GM19239 (cell line): ENCODE measurements at regions not wholly inside any gene's neighbourhood (a gene's known extent, or its start where the extent isn't known, plus 50 kb on each side); places are given as distances from the start of the nearest gene placed in this dataset.

Experiments used
- DNase-seq: peaks from one replicate; pipeline ENCODE4 v3.0.0; 2011; ENCODE audit warnings: low spot score; ENCODE audit not compliant: insufficient read length
- FAIRE-seq: peaks from 2 replicates; lab custom pipeline; 2011; peaks lifted over from hg19 to GRCh38; lab: Jason Lieb, UNC

- FAIRE-seq (no peak), DNase-seq (no peak)
Observed at GRCh38 chr16:51341204-51341603, 190.1 kb upstream of the SALL1 start.

GRCh38 chr16:51337662-51338061 is 186.6 kb upstream of the SALL1 start:
- DNase-seq (no peak), FAIRE-seq (no peak)

- FAIRE-seq = no peak
- DNase-seq = no peak
Observed at GRCh38 chr16:51328733-51329132, 177.7 kb upstream of the SALL1 start.

GRCh38 chr16:51327001-51327400 is 175.9 kb upstream of the SALL1 start:
- no peak for DNase-seq
- no peak for FAIRE-seq

- no peak for FAIRE-seq
Observed at GRCh38 chr16:51326131-51326856, 175.2 kb upstream of the SALL1 start.

GRCh38 chr16:51321251-51321650 is 170.2 kb upstream of the SALL1 start:
- DNase-seq (no peak), FAIRE-seq (no peak)

More at GRCh38 chr16:51326131-51326856, 175.2 kb upstream of the SALL1 start:
- no peak for DNase-seq

- DNase-seq (no peak), FAIRE-seq (no peak)
Observed at GRCh38 chr16:51317575-51317974, 166.5 kb upstream of the SALL1 start.

GRCh38 chr16:51313198-51313597 is 162.1 kb upstream of the SALL1 start:
- DNase-seq (no peak), FAIRE-seq (no peak)

GRCh38 chr16:51312363-51313150 is 161.5 kb upstream of the SALL1 start:
- FAIRE-seq (no peak), DNase-seq (no peak)

GRCh38 chr16:51310159-51310558 is 159.1 kb upstream of the SALL1 start:
- FAIRE-seq = no peak
- no peak for DNase-seq

GRCh38 chr16:51306886-51307595 is 156.0 kb upstream of the SALL1 start:
- FAIRE-seq (no peak), DNase-seq (no peak)

GRCh38 chr16:51306116-51306515 is 155.0 kb upstream of the SALL1 start:
- no peak for FAIRE-seq
- no peak for DNase-seq

GRCh38 chr16:51305337-51305736 is 154.3 kb upstream of the SALL1 start:
- DNase-seq (no peak), FAIRE-seq (no peak)

GRCh38 chr16:51302042-51302441 is 151.0 kb upstream of the SALL1 start:
- DNase-seq (no peak), FAIRE-seq (no peak)

- DNase-seq (no peak), FAIRE-seq (no peak)
Observed at GRCh38 chr16:51298800-51299199, 147.7 kb upstream of the SALL1 start.

- FAIRE-seq = no peak
- no peak for DNase-seq
Observed at GRCh38 chr16:51290442-51291285, 139.6 kb upstream of the SALL1 start.

- DNase-seq = no peak
- FAIRE-seq = no peak
Observed at GRCh38 chr16:51289336-51289735, 138.3 kb upstream of the SALL1 start.

GRCh38 chr16:51287121-51287755 is 136.2 kb upstream of the SALL1 start:
- DNase-seq (no peak), FAIRE-seq (no peak)

GRCh38 chr16:51286272-51286671 is 135.2 kb upstream of the SALL1 start:
- DNase-seq = no peak
- no peak for FAIRE-seq

- FAIRE-seq = no peak
Observed at GRCh38 chr16:51276336-51276735, 125.3 kb upstream of the SALL1 start.

More at GRCh38 chr16:51276336-51276735, 125.3 kb upstream of the SALL1 start:
- DNase-seq = no peak
